ENCODE measurements at regions not wholly inside any gene's neighbourhood (a gene's known extent, or its start where the extent isn't known, plus 50 kb on each side); places are given as distances from the start of the nearest gene placed in this dataset.

DNA sequence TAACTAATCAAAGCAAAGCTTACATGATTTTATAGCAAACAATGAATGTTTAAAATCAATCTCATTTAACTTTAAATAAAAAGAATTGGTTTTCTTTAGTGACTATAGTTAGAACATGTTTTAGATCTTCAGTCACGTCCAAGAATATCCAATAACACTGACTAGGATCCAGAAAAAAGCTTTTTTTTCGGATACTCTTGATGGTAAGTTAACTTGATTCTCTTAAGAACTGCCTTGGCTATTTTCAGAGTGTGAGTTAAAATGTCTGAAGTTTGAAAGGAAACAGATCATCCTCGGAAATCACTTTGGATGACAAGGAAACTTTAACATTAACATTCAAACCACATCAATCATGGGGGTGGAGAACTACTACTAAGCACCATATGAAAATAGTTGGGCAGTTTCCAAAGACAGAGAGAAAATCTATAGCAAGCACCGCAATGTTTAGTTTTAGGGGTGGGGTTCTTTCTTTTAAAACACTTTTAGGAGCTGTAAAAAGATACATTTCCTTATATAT lies 83.7 kb upstream of the SLC27A6 start:
- H3K4me1 Mint-ChIP-seq (ENCODE audit: low read depth): no peaks in the 10 kb centered on the region
- ATAC-seq: no peak
- H3K27me3 Mint-ChIP-seq (ENCODE audit: low read depth): peaks cover 2% of the 10 kb centered on the region
- H3K4me3 Mint-ChIP-seq: no peak overlapping the region
- no peaks in the 10 kb centered on the region for H3K36me3 Mint-ChIP-seq (ENCODE audit: insufficient read depth)
- no peaks in the 10 kb centered on the region for H3K9me3 Mint-ChIP-seq
- no peak for DNase-seq

DNA sequence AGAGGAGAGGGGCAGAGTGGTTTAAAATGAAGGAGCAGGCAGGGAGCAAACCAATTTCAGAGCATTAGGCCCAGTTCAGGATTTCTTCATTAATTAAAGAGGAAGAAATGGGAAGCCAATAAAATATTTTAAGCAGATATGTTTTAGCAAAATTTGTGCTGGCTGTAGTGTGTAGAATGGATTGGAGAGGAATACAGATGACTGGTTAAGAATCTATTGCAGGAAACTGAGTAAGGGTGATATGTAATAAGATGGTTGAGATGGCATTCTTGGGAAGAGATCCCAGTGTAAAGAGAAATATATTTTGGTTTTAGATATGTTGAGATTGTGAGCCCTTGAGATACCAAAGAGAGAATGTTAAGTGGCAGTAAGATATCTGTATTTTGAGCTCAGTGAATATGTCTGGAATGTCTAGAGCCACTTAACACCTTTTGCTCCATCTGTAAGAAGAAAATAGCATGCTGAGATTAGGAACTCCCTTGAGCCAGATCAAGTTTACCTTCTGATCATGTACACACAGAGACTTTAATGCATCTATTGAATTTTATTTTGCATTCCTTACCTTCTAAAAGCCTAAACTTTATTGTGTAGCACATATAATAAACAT lies 79.5 kb upstream of the SLC27A6 start:
- peaks cover 2% of the 10 kb centered on the region for H3K27me3 Mint-ChIP-seq (ENCODE audit: low read depth)
- no peak for ATAC-seq

DNA sequence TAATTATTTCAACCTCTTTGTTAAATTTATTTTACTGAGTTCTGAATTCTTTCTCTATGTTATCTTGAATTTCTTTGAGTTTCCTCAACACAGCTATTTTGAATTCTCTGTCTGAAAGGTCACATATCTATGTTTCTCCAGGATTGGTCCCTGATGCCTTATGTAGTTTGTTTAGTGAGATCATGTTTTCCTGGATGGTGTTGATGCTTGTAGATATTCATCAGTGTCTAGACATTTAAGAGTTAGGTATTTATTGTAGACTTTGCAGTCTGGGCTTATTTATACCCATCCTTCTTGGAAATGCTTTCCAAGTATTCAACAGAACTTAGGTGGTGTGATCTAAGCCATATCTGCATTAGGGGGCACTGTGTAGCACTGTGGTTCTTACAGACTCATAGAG lies 70.2 kb upstream of the SLC27A6 start:
- H3K4me3 Mint-ChIP-seq: no peak overlapping the region
- H3K36me3 Mint-ChIP-seq (ENCODE audit: insufficient read depth): no peaks in the 10 kb centered on the region
- peaks cover under 1% of the 10 kb centered on the region for H3K27me3 Mint-ChIP-seq (ENCODE audit: low read depth)
- ATAC-seq (no peak), DNase-seq (no peak)
- H3K4me1 Mint-ChIP-seq (ENCODE audit: low read depth): no peaks in the 10 kb centered on the region
- H3K9me3 Mint-ChIP-seq: peaks cover 6% of the 10 kb centered on the region

More for the DNA sequence above, 79.5 kb upstream of the SLC27A6 start:
- DNase-seq: no peak
- H3K9me3 Mint-ChIP-seq: no peaks in the 10 kb centered on the region
- no peaks in the 10 kb centered on the region for H3K36me3 Mint-ChIP-seq (ENCODE audit: insufficient read depth)
- no peak overlapping the region for H3K4me3 Mint-ChIP-seq
- H3K4me1 Mint-ChIP-seq (ENCODE audit: low read depth): no peaks in the 10 kb centered on the region

DNA sequence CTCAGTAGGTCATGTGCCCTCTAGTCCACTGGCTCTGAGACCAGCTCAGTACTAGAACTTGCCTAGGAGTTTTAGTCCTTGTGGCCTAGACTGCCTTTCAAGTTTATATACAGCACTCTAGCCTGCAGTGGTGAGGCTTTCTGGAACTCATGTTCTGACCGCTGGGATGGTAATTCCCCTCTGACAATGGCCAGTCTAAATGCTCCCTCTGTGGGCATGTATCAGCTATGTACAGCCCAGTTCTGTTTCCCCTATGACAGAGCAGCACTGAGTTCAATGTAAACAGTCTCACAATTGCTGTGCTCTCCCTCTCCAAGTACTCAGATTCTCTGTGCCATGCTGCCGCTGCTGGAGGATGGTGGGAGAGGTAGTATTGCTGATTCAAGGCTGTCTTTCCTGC lies 68.6 kb upstream of the SLC27A6 start:
- Mint-ChIP-seq H3K9me3 (peaks cover 6% of the 10 kb centered on the region), H3K36me3 (ENCODE audit: insufficient read depth) (no peaks in the 10 kb centered on the region), H3K4me3 (no peak overlapping the region), H3K4me1 (ENCODE audit: low read depth) (no peaks in the 10 kb centered on the region), H3K27me3 (ENCODE audit: low read depth) (peaks cover 2% of the 10 kb centered on the region)
- DNase-seq (no peak), ATAC-seq (no peak)

DNA sequence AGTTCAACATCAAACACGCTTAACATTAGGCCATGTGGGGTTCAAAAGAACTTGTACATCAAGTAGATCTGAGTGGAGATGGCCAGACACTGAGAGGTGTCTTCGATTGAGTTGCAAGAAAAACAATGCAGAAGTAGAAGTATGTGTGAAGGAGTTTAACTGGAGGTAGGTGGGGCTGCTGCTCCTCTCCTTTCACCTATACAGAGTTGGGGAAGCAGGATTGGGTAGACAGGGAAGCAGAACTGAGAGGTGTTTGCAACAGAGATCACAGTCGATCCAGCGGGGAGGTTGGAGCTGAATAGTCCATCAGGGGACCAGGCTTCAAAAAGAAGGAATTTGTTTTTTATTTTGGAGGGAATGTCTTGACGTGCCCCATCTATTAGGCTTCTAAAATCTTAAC lies 61.7 kb upstream of the SLC27A6 start:
- no peaks in the 10 kb centered on the region for H3K36me3 Mint-ChIP-seq (ENCODE audit: insufficient read depth)
- DNase-seq: no peak
- no peaks in the 10 kb centered on the region for H3K4me1 Mint-ChIP-seq (ENCODE audit: low read depth)
- no peak for ATAC-seq
- no peak overlapping the region for H3K4me3 Mint-ChIP-seq
- H3K9me3 Mint-ChIP-seq: no peaks in the 10 kb centered on the region
- H3K27me3 Mint-ChIP-seq (ENCODE audit: low read depth): peaks cover 6% of the 10 kb centered on the region

DNA sequence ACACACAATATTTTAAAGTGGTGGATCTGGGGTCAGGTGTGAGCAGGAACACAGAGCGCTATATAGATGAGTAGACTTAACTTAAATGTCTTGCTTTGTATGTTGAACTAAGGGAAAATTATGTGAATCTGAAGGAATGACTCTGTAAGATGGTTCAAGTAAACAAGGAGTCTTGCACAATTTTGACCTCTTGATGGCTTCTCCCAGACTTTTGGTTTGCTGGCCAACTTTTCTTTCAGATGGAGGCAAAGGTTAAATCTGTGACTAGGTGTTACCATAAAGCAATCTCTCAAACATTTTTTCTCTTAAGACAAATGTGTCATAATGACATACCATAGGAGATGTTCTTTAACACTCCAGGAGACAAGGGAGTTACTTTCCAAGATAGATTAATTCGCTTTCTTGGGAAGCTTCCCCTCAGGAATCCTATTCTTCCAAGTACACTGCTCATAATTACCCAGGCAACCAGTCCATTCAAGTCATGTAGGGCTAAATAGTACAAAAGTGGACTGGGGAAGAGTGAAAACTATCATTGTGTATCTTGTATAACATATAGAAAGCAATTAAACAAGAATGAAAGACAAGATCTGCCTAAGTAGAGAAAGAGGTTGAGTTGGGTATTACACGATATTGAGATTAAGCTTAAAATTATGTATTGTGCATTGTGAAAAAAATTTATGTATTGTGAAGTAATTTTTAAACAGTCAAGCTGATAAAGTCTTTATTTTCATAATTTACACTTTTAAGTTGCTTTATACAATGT lies 60.3 kb upstream of the SLC27A6 start:
- Mint-ChIP-seq H3K9me3 (no peaks in the 10 kb centered on the region), H3K4me1 (ENCODE audit: low read depth) (no peaks in the 10 kb centered on the region), H3K4me3 (no peak overlapping the region), H3K36me3 (ENCODE audit: insufficient read depth) (no peaks in the 10 kb centered on the region), H3K27me3 (ENCODE audit: low read depth) (peaks cover 6% of the 10 kb centered on the region)
- ATAC-seq: no peak
- DNase-seq: no peak

DNA sequence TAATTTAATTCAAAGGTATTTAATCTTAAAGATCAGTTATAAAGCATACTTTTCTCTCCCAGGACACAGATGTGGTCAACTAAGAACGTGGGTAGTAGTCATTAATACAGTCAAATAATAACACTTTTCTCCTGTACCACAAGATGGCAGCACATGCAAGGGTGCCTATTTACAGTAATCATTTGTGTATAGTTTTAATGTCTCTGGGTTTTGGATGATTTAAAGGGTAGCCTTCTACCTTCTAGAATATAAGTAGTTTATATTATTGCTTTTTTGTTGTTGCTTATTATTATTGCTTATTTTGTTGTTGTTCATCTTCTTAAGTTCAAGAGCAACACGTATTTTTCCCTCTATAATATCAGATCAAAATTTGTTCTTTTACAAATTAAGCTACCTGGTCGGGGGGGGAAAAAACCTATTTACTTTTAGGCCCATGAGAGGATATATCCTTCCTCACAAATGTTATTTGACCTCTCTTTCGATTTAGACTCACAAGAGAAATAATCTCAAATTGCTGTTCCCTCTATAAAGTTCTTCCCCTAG lies 59.6 kb upstream of the SLC27A6 start:
- peak in 1 of 2 donors; percentile 52 for ATAC-seq
- Mint-ChIP-seq H3K4me3 (no peak overlapping the region), H3K9me3 (no peaks in the 10 kb centered on the region), H3K4me1 (ENCODE audit: low read depth) (no peaks in the 10 kb centered on the region), H3K36me3 (ENCODE audit: insufficient read depth) (no peaks in the 10 kb centered on the region), H3K27me3 (ENCODE audit: low read depth) (peaks cover 4% of the 10 kb centered on the region)
- no peak for DNase-seq

DNA sequence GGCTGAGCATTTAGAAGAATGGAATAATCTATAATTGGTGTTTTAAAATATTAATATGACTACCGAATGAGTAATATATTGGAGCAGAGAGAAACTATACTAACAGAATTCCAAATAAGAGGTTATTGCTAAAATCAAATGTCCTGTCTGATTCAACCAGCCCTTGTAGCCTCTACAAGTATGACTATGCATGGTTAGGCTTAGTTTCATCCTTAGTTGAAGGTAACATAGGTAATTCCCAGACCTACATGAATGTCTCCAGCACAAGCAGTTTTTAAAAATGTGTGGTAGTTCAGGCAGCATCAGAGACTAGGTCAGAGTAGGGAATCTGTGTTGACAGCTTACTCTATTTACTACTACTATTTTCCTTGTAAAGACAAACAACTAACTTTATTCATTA lies 51.7 kb upstream of the SLC27A6 start:
- ATAC-seq (no peak), DNase-seq (no peak)
- Mint-ChIP-seq H3K9me3 (no peaks in the 10 kb centered on the region), H3K4me1 (ENCODE audit: low read depth) (no peaks in the 10 kb centered on the region), H3K4me3 (no peak overlapping the region), H3K36me3 (ENCODE audit: insufficient read depth) (no peaks in the 10 kb centered on the region), H3K27me3 (ENCODE audit: low read depth) (no peaks in the 10 kb centered on the region)

Measured in activated T-cell treated with anti-CD3 and anti-CD28 coated beads, Interleukin-2, amount 50 U/mL, for 4 hours (primary cell).